GM18508 (cell line): ENCODE measurements at regions not wholly inside any gene's neighbourhood (a gene's known extent, or its start where the extent isn't known, plus 50 kb on each side); places are given as distances from the start of the nearest gene placed in this dataset.
"Not testable (repeated sequence)": the region's sequence is repeated elsewhere in the genome, so short reads cannot be mapped to it uniquely, and the experiment has no call there.

ENCODE experiments used
- ATAC-seq: cut with Tn5 transposase; IDR thresholded peaks from one replicate; pipeline ENCODE4 v1.9.1; 2021; ENCODE audit warnings: moderate number of reproducible peaks; ENCODE audit not compliant: insufficient read depth, unreplicated experiment

- no peak for ATAC-seq
Observed at GRCh38 chrX:55326985-55327384, 62.3 kb upstream of the PAGE3 start.

DNA sequence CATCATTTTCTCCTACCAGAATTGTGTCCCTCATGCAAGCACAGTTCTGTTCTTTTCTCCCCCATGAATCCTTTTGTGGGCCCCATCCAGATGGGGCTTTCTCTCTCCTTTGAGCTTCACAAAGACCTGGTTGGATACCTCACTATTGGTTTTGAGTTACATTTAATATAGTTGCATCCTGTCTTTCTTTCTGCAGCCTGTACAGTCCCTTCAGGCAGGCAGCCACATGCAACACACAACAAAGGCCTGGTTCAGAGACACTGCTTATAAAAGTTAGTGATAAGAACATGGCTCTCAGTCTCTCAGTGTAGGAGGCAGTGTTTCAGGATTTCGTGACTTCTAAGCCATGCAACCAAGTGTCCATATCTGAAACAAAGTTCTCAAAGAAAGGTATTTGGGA, 70.6 kb upstream of the PAGE3 start:
- ATAC-seq = no peak

DNA sequence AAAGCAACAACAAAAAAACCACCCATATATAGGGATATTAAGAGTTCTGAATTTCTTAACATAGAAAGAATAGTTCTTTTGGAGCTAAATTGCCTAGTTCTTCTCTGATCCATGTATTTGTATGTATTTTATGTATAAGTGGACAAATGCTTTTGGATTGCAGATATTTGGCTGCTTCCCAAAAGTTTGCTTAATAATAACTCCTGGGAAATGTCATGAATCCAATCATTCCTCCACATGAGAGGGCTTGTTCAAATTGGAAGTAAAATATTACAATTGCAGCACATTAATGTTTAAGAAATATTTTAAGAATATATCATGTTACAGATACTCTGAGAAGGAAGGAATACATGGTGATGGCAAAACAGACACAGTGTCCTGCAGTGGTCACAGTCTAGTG, 71.5 kb upstream of the PAGE3 start:
- ATAC-seq = no peak

DNA sequence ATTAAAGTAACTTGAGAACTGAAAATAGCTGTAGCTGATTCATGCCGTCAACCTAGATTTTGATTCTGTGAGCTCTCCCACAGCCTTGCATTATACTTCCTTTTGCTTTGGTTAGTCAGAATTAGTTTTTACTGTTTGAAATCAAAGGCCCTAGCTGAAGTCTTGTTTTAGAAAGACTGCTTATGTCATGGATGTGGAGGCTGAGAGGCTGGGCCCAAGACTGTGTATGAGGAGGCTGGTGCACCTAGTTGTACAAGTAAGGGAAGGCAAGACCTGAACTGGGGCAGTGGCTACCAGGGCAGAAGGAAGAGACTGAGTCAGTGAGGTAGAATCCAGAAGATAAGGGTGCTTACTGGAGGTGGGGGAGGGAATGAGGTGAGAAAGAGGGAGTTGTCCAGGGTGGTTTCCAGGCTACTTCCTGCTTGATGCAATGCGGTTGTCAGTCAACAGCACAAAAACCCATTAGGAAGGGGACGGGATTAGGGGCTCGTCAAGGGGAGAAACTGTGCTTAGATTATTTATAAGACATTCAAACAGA, 76.2 kb upstream of the PAGE3 start:
- ATAC-seq = no peak

- peak; percentile 79 for ATAC-seq
Observed at GRCh38 chrX:55342533-55343501, 78.1 kb upstream of the PAGE3 start.

DNA sequence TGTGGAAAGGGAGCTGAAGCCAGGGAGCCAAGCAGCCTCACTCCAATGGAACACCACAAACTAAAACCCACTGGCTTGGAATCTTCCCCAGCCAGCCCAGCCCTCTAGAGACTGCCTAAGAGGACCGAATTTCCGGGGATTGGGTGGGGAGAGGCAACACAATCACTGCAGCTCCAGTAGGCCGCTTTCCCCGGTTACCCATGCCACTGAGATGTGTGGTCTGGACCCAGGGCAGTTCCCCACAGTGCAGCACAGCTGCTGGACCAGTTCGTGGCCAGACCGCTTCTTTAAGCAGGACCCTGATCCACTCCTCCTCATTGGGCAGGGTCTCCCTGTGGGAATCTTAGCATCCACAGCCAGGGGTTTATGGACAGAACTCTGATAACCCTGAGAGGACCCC, 91.9 kb upstream of the PAGE3 start:
- no peak for ATAC-seq

GRCh38 chrX:55357236-55357635, 92.5 kb upstream of the PAGE3 start:
- ATAC-seq = no peak

DNA sequence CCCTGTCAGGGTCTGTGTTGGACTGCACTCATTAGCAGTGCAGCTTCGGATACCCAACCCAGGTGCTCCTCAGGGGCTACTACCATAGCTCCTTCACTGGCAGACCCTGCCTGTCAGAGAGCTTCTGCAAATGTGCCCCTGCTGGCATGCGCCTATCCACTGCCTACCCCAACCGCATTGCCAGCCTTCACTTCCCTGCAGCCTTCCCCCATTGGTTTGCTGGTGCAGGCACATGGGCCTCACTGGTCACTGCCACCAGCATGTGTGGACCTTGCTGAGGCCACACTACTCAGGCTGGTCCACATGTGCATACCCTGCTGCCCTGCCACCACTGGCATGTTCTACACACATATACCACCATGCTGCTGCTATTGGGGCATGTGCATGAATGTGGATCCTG, 72.5 kb upstream of the MAGEH1 start:
- no peak for ATAC-seq

- no peak for ATAC-seq
Observed at GRCh38 chrX:55389376-55389775, 62.6 kb upstream of the MAGEH1 start.

DNA sequence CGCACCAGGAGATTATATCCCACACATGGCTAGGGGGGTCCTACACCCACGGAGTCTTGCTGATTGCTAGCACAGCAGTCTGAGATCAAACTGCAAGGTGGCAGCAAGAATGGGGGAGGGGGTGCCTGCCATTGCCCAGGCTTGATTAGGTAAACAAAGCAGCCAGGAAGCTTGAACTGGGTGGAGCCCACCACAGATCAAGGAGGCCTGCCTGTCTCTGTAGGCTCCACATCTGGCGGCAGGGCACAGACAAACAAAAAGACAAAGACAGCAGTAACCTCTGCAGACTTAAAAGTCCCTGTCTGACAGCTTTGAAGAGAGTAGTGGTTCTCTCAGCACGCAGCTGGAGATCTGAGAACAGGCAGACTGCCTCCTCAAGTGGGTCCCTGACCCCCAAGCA, 55.1 kb upstream of the MAGEH1 start:
- ATAC-seq = not testable (repeated sequence)
